Common myeloid progenitor, CD34-positive (primary cell): ENCODE measurements at regions not wholly inside any gene's neighbourhood (a gene's known extent, or its start where the extent isn't known, plus 50 kb on each side); places are given as distances from the start of the nearest gene placed in this dataset.
A peak's percentile ranks its signal among the peaks of the same experiment; 100 is the strongest.

Source experiments
- CTCF ChIA-PET: fragments of 350-600 bp; sonication (Branson Sonifier 250); formaldehyde crosslinking; loops from one replicate; lab custom pipeline; 2021; ENCODE audit warnings: antibody characterized with exemption; lab: Charles Lee
- POLR2A ChIA-PET: fragments of 350-600 bp; sonication (Branson Sonifier 250); formaldehyde crosslinking; loops from one replicate; lab custom pipeline; 2021; ENCODE audit warnings: antibody characterized with exemption; lab: Charles Lee
- DNase-seq, 3 donors: peaks; one replicate each; pipeline versions ENCODE4 v3.0.0 to v3.0.0-alpha.2; 2013
- H3K27ac ChIP-seq, 2 experiments: 1 replicate in 1 of 2; 2 replicates in 1 of 2; pipeline ENCODE4 v1.7.0; 2013; ENCODE audit warnings: inconsistent platforms in 2 of 2, low read length in 2 of 2, mild to moderate bottlenecking in 2 of 2, low read depth in 1 of 2, moderate library complexity in 1 of 2; ENCODE audit not compliant: severe bottlenecking in 2 of 2, insufficient read depth in 1 of 2, poor library complexity in 1 of 2
- H3K27me3 ChIP-seq, 5 experiments: replicated peaks in 2 of 5; 1 replicate in 3 of 5; 2 replicates in 2 of 5; pipeline versions ENCODE4 v1.6.1 to v1.7.0; 2013; ENCODE audit warnings: low read length in 4 of 5, mild to moderate bottlenecking in 2 of 5, moderate library complexity in 2 of 5, inconsistent platforms in 1 of 5; ENCODE audit not compliant: insufficient read depth in 5 of 5, control insufficient read depth in 4 of 5
- H3K36me3 ChIP-seq, 4 experiments: 1 replicate in 2 of 4; 2 replicates in 2 of 4; pipeline versions ENCODE4 v1.6.1 to v1.7.0; 2013; ENCODE audit warnings: low read length in 3 of 4, control low read depth in 1 of 4, mild to moderate bottlenecking in 1 of 4; ENCODE audit not compliant: control insufficient read depth in 4 of 4, insufficient read depth in 4 of 4
- H3K4me1 ChIP-seq, 4 experiments: 1 replicate in 3 of 4; 2 replicates in 1 of 4; pipeline versions ENCODE4 v1.6.1 to v1.7.1; 2013; ENCODE audit warnings: low read length in 3 of 4, mild to moderate bottlenecking in 3 of 4, control low read depth in 1 of 4, inconsistent platforms in 1 of 4, moderate library complexity in 1 of 4; ENCODE audit not compliant: control insufficient read depth in 4 of 4, insufficient read depth in 4 of 4; ENCODE audit errors: control extremely low read depth in 1 of 4
- H3K4me3 ChIP-seq, 7 experiments: 1 replicate in 4 of 7; 2 replicates in 3 of 7; pipeline versions ENCODE4 v1.5.1 to v1.7.0; 2013; ENCODE audit warnings: mild to moderate bottlenecking in 7 of 7, low read length in 6 of 7, moderate library complexity in 6 of 7, inconsistent platforms in 2 of 7, low read depth in 2 of 7, control low read depth in 1 of 7; ENCODE audit not compliant: insufficient read depth in 4 of 7, control insufficient read depth in 1 of 7; ENCODE audit errors: extremely low read depth in 1 of 7
- H3K9me3 ChIP-seq, 5 experiments: 1 replicate in 4 of 5; 2 replicates in 1 of 5; pipeline versions ENCODE4 v1.6.1 to v1.7.1; 2013; ENCODE audit warnings: low read length in 4 of 5, mild to moderate bottlenecking in 2 of 5, inconsistent platforms in 1 of 5, low read depth in 1 of 5, moderate library complexity in 1 of 5; ENCODE audit not compliant: control insufficient read depth in 4 of 5, insufficient read depth in 2 of 5; ENCODE audit errors: control extremely low read depth in 1 of 5
- WGBS: methylation state at CpG from one replicate; pipeline ENCODE4 v1.1.5; 2013; ENCODE audit not compliant: insufficient coverage; 5-methylcytosine and 5-hydroxymethylcytosine counted together

DNA sequence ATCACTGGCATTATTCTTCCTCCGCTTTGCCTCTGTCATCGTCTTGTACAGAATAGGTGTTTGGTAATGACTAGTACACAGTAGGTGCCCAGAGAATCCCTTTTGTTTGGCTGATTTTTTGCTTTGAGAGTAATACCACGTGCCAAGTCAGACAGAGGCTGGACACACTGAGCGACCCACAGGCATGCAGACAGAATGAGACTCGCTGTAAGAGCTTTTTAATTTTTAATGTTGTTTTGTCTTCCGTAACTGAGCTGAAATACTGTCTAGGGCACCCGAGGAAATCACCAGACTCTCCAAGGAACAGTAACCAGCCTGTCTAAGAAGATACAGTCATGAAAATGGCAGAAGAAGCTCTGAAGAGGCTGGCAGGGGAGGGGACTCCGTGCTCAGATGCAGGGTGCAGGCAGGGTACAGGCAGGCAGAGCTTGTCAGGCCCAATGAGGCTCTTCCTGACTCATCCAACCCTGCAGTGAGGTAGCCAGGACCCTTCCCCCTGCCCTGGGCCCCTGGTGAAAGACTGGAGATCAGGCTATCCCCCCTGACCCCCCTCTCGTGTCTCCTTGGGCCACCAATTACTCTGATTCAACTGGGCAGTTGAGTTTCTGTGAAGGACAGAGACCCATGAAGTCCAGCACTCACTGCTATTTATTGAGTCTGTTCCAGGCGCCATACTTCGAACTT, 60.1 kb upstream of the ECE1 start:
- Histone ChIP-seq H3K27me3 (peaks cover 0 to 21% (median 2%) of the 10 kb centered on the region in 5 experiments), H3K36me3 (no peaks in the 10 kb centered on the region), H3K4me1 (peaks cover 0 to 9% (median 9%) of the 10 kb centered on the region in 4 experiments), H3K4me3 (no peak overlapping the region), H3K9me3 (no peaks in the 10 kb centered on the region), H3K27ac (no peak overlapping the region)
- WGBS, result 99% methylated on average over 8 of the region's 11 CpGs
- ChIA-PET POLR2A (no interaction called here), CTCF (interaction anchor here (1.3 kb wide), 1 partner anchor 15 kb away, joined by 3 read pairs; no protein-coding TSS in a partner anchor)
- DNase-seq, result no peak

DNA sequence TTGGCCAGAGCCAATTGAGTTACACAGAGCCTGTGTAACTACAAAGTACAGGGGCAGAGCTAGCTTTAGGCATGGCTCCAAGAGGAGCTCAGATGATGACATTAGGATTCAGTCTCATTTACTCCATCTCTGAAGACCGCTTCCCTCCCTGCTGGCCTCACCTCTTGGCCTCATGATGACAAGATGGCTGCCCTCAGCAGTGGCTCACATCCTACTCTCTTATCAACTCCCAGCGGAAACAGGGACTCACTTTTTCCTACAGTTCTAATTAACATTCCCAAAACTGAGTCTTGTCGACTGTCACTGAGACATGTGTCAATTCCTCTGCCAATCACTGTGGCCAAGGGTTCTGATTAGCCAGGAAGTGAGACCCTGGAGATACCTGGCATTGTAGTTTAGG, 59.4 kb upstream of the ECE1 start:
- Histone ChIP-seq H3K27ac (no peak overlapping the region), H3K4me1 (peaks cover 0 to 16% (median 15%) of the 10 kb centered on the region in 4 experiments), H3K4me3 (no peak overlapping the region), H3K36me3 (no peaks in the 10 kb centered on the region), H3K9me3 (no peaks in the 10 kb centered on the region), H3K27me3 (peaks cover 0 to 27% (median 2%) of the 10 kb centered on the region in 5 experiments)
- DNase-seq, result no peak
- WGBS, result 87% methylated on average over 3 of the region's 3 CpGs
- POLR2A ChIA-PET, result no interaction called here
- CTCF ChIA-PET, result interaction anchor here (1.0 kb wide), 1 partner anchor 22 kb away, joined by 4 read pairs; no protein-coding TSS in a partner anchor

DNA sequence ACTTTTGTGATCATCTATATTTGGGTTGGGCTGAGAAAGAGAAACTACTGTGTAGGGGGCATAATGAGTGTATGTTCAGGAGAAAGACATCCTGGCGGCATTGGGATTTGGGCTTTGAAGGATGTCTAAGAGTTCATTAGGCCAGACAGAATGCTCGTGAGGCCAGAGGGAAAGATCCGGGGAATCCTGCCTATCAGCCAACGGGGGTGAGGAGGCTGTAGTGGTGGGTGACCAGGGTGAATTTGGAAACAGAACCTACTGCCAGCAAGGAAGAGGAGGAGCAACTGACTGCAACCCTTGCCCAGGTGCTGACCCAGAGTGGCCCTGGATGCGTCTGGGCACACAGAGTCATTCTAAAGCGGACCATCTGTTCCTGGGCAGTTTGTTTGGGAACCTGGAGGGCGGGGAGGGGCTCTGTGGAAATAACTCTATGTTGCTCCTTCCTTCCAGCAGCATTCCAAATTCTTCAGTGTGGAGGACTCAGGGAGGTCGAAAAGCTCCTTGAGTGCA, 56.9 kb upstream of the ECE1 start:
- Histone ChIP-seq H3K4me1 (peaks cover 0 to 20% (median 18%) of the 10 kb centered on the region in 4 experiments), H3K36me3 (no peaks in the 10 kb centered on the region), H3K27me3 (peaks cover 0 to 51% (median 8%) of the 10 kb centered on the region in 5 experiments), H3K9me3 (no peaks in the 10 kb centered on the region), H3K27ac (no peak overlapping the region), H3K4me3 (no peak overlapping the region)
- no peak for DNase-seq
- ChIA-PET POLR2A (no interaction called here), CTCF (interaction anchor here (1.0 to 1.8 kb wide), 2 partner anchors 12 to 19 kb away, joined by 3 to 4 read pairs; no protein-coding TSS in a partner anchor)
- WGBS, result 93% methylated on average over 5 of the region's 8 CpGs

DNA sequence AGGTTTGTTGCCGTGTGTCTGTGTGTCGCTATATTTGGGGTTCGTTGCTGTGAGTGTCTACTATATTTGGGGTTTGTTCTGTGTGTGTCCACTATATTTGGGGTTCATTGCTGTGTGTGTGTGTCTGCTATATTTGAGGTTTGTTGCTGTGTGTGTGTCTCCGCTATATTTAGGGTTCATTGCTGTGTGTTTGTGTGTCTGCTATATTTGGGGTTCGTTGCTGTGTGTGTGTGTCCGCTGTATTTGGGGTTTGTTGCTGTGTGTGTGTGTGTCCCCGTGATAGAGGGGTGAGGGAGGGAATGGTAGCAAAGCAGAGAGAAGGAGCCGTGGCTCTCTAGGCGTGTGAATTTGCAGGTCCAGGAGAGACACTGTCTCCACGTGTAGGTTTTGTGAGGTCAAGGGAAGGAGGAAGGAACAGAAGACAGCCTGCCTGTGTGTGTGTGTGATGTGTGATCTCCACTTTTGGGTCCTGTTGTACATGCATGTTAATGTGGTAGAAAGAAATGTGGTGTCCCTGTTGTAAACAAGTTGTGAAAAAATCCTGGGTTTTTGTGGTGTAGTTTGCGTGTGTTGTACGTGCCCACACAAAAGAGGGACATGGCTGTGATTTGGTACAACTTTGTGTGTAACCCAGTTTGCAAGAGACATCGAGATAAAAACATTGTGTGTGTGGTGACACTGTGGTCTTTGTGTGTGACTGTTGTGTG, 56.3 kb upstream of the ECE1 start:
- Histone ChIP-seq H3K4me3 (peak overlapping the region in 4 of 7 experiments; percentile 63 to 78 (median 67)), H3K27me3 (peaks cover 0 to 55% (median 8%) of the 10 kb centered on the region in 5 experiments), H3K9me3 (no peaks in the 10 kb centered on the region), H3K27ac (no peak overlapping the region), H3K4me1 (peaks cover 0 to 20% (median 18%) of the 10 kb centered on the region in 4 experiments), H3K36me3 (no peaks in the 10 kb centered on the region)
- POLR2A ChIA-PET, result no interaction called here
- 68% methylated on average over 10 of the region's 13 CpGs for whole genome bisulfite sequencing
- DNase-seq, result no peak
- CTCF ChIA-PET, result interaction anchor here (1.0 kb wide), 1 partner anchor 19 kb away, joined by 3 read pairs; no protein-coding TSS in a partner anchor

DNA sequence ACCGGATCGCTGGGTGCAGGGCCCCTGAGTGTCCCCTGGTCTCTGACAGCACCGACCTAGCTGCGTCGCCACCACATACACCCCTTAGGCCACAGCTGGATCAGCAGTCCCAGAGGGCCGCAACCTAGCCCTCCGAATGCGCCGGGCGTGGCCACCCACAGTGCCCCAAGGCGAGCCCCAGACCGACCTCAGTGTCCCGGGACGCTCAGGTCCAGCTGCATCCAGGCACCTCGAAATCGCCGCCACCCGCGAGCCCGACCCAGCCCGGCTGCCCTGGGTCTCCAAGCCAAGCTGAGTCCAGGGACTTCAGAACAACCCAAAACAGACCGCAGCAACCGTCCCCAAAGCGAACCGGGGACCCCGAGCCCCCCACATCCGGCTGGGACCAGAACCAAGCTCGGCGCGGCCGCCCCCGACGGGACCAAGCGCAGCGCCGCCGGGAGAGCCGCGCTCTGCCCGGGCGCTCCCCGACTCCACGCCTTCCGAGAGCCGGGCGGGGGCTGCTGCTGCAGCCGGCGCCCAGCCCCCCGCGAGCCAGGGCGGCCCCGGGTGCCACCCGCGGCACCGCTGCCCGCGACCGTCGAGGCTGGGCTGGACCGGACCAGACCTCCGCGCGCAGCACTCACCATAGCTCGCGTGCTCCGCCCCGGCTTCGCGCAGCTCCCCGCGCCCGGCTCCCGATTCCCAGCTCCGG, 54.6 kb upstream of the ECE1 start:
- Histone ChIP-seq H3K27me3 (peaks cover 0 to 59% (median 8%) of the 10 kb centered on the region in 5 experiments), H3K4me1 (peaks cover 0 to 29% (median 25%) of the 10 kb centered on the region in 4 experiments), H3K9me3 (no peaks in the 10 kb centered on the region), H3K36me3 (no peaks in the 10 kb centered on the region), H3K27ac (no peak overlapping the region), H3K4me3 (peak overlapping the region; percentile 31 to 78 (median 63))
- CTCF ChIA-PET, result interaction anchor here (0.7 to 2.0 kb wide), 10 partner anchors 8 to 112 kb away, joined by 3 to 9 read pairs (median 3); no protein-coding TSS in a partner anchor
- POLR2A ChIA-PET, result interaction anchor here (0.7 to 1.7 kb wide), 4 partner anchors 8 to 924 kb away, joined by 3 to 4 read pairs (median 4); no protein-coding TSS in a partner anchor
- peak in 1 of 3 donors; percentile 19 for DNase-seq
- 6% methylated on average over 65 of the region's 74 CpGs for whole genome bisulfite sequencing

DNA sequence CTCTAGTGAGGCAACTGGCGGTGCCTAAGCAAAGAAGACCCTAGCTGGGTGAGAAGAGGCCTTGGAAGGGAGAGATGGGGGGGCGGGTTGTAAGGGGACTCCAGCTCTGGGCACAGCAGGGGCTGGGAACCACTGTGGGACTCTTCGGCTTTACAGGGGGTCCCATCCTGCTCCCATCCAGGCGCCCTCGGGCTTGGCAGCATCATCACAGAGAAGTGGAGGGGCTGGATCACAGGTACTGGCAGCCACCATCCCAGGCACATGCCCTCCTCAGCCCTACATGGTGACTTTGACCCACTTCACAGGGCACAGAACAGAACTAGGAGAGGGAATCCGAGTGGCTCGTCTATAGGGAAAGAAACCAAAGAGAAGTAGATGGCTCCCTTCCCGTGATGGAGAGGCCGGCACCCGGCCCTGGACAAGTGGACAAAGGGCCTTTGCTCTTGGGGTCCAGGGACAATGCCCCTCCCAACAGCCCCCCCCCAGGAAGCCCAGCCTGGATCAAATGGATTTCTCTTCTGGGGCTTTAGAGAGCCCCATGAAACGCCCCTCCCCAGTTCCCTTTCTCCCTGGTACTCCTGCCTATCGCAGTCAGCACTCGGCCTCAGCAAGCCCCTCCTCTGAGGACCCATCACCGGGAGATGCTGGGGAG, 54.0 kb upstream of the ECE1 start:
- Histone ChIP-seq H3K4me3 (peak overlapping the region in 6 of 7 experiments; percentile 31 to 78 (median 64)), H3K27ac (no peak overlapping the region), H3K36me3 (no peaks in the 10 kb centered on the region), H3K4me1 (peaks cover 0 to 35% (median 28%) of the 10 kb centered on the region in 4 experiments), H3K27me3 (peaks cover 0 to 56% (median 8%) of the 10 kb centered on the region in 5 experiments), H3K9me3 (no peaks in the 10 kb centered on the region)
- no peak for DNase-seq
- ChIA-PET POLR2A (interaction anchor here (1.1 to 1.7 kb wide), 3 partner anchors 7 to 82 kb away, joined by 3 to 4 read pairs (median 3); no protein-coding TSS in a partner anchor), CTCF (interaction anchor here (0.9 to 2.0 kb wide), 4 partner anchors 22 to 89 kb away, joined by 3 to 9 read pairs (median 4); no protein-coding TSS in a partner anchor)
- WGBS, result 74% methylated on average over 14 of the region's 14 CpGs
